Hematopoietic multipotent progenitor cell treated with erythropoietin and hydrocortisone succinate and interleukin-3 and kit ligand, for 8 days (in vitro differentiated cells): ENCODE measurements at regions not wholly inside any gene's neighbourhood (a gene's known extent, or its start where the extent isn't known, plus 50 kb on each side); places are given as distances from the start of the nearest gene placed in this dataset.

Experiments used
- DNase-seq: peaks from one replicate; pipeline ENCODE4 v3.0.0-alpha.2; 2015

DNA sequence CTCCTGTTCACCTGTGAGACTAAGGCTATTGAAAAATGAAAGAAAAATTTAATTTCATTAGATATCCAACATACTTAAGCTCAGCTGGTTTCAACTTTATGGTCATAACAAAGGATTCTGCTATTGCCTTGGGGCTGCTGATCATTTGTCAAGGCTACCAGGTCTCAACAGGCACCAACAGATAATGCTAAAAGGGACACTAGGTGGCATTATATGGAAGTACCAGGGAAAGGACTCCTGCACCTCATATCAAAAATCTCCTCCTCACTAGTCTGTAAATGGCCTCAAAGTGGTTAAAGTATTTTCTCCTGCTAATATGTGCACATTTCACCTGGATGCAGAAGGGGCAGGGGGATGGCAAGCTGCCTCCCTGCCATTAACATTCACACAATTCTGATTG is 167.9 kb upstream of the REG3A start:
- no peak for DNase-seq

DNA sequence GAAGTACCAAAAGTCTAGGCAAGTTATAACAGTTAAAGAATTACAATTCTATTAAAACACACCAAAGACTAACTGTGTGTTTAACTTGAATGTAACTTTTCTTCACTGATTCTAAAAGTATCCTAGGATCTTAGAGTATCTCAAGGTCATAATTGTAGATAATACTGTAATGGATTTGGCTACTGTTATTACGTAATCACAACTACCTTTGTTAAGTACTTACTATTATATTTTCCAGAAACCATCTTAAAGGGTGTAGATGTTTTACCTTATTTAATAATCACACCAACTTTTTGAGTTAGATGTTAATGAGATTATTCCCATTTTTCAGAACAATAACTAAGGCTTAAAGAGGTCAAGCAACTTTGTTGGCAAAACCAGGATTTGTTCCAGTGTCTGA is 161.3 kb upstream of the REG3A start:
- DNase-seq = no peak

DNA sequence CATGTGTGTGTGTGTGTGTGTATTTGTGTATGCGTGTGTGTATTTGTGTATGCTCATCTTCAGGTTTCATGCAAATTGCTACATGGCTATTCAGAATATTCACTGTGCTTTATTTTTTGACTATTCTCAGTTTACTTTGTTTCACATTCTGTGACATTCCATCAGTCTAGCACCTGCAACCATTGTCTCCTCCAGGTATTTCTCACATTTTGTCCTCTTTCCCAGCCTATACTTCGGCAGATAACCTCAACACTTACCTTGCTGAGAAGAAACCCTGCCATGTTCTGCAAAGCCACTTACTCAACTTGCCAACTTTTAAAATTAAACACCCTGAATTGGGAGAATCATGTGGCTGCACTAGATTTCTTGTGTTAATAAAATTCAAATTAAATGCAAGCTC is 135.4 kb upstream of the REG3A start:
- no peak for DNase-seq

DNA sequence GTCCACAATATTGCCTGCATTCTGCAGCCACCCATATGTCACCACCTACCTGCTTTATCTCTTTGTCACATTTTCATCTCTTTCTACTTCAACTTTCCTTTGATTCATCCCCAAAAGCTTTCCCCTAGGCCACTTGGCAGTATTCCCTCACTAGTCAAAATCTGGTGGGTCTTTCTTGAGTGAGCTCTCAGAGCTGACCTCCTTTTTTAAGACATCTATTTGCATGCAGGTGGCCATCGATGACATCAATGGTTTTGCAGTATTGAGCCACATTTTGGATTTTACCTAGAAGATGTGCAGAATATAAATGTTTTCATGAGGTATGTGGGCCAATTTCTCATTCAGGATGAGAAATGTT is 133.4 kb upstream of the REG3A start:
- DNase-seq = no peak

DNA sequence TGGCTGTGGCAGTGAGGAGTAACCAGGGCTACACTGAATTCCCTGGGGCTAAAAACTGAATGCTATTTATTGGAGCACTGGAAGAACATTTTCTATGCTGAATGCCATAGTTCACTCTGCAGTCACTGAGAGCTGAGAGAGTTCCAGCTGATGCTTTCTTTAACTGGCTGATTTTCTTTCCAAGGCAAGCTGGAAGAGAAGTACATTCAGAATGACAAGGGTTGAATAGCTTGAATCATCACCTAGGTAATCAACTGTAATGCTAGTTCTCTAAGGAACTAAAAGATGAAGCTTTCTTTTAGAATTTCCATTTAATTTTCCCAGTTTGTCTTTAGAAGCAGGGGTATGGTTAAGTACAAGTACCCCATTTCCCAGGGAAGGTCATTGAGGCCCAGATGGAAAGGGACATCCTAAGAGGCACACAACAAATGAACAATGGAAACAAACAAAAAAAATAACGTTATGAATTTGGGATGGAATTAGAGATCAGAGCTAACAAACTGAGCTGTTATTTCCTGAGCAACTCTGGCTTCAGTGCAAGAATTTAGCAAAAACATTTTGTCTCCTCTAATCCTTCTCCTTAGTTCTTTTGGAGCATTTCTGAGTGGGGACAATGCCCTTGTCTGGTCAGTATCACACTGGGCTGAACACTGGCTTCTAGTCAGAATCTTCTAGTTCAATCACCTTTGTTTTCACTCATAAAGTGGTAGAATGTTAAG is 132.8 kb upstream of the REG3A start:
- DNase-seq = no peak

DNA sequence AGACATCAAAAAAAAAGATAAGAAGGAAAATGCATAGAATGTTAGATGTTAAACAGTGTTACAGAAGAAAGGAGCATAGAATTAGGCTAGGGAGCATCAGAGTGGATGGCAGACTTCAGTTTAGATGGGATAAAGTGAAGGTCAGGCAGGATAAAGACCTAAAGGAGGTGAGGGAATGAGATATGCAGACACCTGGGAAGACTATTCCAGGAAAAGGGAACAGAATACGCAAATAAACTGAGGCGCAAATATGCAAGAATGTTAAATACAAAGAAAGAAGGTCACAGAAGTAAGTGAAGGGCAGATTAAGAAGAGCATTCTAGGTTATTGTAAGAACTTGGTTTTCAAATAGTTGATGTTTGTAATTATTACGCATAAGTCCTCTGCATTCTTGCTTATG is 116.3 kb upstream of the REG3A start:
- no peak for DNase-seq

DNA sequence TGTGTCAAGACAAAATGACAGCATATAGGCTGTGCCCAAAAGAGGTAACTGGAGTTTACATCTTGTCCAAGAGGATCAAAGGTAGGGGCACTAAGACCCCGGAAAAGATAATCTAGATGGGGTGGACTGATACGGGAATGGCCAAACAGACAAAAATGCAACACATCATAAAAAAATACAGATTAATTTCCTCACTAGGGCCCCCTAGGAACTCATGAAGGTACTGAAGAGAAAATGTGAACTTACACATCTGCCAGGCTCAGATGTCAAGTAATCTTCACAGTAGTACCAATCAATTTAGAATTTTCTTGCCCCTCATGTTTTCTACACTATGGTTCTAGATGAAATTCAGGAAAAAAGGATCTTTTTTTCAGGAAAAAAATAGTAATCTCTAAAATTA is 115.6 kb upstream of the REG3A start:
- DNase-seq = no peak

DNA sequence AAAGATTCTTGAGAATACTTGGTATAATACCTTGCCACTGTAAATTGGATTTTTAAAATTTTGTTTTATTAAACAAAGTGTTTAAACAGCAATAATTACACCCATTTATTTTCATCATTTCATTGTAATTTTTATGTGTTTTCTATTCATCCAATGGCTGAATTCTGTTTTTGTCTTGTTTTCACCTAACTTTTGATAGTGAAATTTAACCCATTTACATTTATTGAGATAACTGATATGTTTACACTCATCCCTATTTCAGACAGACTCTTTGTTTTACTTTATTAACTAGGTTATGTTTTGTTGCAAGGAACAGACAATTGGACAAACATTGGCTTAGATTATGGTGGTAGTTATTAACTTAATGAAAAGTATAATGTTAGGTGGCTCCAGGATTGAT is 113.1 kb upstream of the REG3A start:
- DNase-seq = no peak

DNA sequence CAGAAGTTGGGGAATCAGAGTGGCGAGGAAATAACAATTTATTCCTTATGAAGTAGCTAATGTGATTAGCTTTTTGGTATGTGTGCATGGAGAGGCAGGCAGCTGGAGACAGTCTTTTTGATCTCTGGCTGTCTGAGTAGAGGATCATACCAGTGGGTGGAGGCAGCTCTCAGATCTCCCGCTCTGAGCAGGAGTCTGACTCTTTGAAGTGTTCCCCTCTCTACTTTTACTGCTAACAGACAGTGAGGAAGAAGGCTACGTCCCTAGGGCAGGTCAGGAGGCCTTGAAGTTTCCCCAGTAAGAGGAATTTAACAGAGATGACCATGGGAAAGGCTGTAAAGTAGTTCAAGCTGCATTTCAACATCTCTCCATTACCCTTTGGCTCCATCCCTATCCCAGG is 111.9 kb upstream of the REG3A start:
- no peak for DNase-seq

DNA sequence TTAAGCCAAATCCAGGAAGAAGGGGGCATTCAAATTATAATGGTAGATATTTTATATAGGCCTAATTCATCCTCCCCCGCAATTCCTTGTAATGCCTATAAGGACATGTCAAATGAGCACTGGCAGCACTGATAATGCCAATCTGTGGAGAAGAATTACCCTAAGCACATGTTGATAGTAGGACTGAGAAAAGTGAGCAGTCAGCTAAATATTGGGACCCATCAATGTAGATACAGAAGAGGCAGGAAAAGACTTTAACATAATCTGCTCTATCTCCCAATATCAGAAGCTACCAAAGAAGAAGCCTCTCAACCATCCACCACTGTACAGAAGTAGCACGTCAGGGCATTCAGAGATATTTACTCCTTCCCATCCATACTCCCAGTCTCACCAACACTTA is 101.3 kb upstream of the REG3A start:
- no peak for DNase-seq

DNA sequence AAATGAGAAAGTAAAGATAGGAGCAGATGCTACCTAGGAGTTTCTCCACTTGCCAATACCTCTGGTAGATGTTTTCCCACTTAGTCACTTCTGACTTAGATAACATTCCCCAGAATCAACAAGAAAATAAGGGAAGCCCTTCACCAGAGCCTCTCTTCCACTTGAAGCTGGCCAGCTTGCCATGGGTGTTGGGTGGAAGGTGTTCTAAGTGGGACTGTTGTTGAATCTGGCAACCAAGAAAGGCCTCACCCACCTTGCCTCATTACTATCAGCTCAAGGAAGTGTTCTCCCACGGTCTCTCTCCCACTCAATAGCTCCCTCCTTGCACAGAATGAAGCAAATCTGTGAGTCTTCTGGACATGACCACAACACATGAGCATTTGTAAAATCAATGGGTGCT is 100.4 kb upstream of the REG3A start:
- no peak for DNase-seq

DNA sequence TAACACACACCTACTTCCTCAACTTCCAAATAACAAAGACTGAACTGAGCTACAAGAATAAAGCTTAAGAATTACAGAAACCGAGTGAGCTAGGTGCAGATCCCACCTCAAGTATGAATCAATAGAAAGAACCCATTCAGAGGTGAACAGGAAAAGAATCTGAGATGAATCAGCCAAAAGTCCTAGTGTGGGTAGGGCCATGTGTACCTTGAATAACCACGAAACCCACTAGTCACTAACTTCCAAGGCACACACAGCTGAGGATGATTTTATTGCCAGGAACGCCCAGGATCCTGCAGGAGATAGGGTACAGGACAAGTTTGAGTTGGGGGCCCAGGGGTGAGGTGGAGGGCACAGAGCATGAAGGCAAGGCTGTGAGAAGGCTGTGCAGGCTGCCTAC is 99.7 kb upstream of the REG3A start:
- DNase-seq = no peak

DNA sequence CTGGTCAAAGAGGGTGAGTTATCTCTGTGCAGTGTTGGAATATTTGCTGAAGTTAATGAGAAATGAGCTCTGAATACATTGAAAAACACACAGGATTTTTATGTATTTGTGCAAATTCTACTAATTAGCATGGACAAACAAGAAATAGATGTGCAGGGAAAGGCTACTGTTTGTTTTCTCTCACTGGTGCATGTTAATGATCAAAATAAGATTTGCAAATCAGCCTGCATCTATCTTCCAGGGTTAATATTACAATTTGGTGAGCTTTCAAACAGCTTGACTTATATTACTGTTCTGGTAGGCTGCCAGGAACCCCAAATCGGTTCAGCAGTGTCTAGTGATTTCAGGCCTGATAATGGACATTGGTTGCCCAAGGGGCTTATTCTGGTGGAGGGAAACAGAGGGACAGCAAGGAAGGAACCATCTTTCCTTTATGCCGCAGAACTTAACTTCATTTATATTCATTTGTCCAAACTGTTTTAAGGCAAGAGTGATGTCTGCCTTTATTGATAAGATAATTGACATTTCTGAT is 93.8 kb upstream of the REG3A start:
- no peak for DNase-seq

DNA sequence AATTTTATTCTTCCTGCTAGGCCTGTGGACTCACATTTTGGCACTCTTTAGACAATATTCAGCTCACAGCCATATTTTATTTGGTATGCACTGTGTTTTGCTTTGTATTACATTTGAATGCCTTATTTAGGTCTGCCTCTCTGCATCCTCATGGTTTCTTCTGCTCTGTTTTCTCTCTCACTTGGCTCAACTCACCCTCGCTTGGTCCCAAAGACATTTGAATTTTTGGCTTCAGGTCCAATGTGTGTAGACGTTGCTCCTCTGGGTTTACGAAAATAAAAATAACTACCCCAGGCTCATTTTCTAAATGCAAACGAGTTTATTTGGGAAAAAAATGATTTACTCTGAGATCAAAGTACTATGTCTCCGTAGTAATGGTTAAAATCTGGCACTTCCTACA is 91.1 kb upstream of the REG3A start:
- no peak for DNase-seq

DNA sequence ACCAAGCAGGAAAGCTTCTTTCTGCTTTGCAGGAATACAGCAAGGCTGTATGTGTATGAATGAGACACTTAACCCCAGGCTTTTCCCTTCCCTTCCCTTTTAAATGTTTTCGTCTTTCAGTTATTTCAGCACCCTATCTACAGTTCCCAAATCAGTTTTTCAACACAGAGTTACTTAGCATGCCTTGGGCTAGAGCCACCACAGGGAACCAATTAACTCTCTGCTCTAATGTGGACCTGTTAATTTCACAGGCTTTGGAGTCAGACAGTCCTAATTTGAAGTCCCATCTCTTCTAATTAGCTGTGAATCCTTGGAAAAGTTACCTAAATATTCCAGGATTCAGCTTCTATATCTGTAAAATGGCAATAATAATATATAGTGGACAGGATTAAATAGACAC is 89.2 kb upstream of the REG3A start:
- no peak for DNase-seq

DNA sequence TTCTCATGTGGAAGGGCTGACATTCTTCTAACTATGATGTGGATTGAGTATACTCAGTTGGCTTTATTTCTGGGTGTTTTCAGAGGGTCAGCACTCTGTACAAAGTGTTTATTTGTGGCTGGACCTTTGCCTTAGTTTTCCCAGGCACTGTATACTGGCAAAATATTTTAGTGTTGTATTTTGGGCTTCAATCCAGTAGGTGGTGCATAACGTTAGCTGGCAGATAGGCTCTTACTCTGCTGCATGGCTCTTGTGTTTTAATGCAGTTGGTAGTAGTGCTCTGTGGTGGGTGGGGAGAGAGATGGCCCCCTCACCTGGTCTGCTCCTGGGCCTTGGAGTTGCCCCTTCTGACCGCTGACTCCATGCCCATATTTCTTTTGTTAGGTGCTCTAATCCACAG is 75.6 kb upstream of the REG3A start:
- DNase-seq = peak; percentile 2

DNA sequence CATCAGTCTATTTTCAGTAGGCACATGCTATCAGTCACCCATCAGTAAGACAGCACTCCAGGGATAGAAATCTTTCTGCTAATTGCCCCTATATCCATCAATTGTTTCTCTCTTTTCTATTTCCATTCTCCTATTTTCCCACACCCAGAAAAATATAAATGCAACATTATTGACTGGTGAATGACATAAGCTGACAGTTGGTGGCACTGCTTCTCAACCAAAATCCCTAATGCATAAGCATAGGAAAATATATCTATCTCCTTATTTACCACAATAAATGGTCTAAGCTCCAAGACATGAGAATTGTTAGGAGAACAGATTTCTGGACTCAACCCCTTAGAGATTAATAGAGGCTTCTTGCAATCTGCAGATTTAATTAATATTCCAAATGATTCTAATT is 64.0 kb upstream of the REG3A start:
- DNase-seq = no peak

DNA sequence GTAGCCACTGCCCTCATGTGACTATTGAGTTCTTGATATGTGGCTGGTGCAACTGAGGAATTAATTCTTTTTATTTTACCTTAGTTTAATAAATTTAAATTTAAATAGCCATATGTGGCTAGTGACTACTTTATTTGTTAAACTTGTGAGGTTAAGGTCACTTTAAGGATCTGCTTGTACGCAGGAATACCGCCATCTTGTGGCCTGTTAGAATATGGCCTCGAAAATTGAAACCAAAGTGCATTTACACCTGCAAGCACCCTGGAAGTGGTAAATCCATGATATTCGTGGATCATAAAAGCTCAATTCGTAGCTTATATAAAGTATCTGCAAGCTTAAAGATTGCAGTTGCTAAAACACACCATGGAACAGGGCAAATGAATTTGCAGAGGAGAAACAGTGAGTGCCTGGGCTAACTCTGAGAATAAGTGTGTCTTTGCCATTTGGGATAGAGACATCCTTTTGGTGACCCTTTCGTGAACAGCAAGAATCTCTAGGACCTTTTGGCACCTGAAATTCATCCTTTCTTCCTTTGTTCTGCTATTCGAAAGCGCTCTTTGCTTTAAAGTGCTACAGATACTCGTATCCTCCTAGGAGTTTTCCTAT is 59.9 kb upstream of the REG3A start:
- DNase-seq = peak; percentile 62

DNA sequence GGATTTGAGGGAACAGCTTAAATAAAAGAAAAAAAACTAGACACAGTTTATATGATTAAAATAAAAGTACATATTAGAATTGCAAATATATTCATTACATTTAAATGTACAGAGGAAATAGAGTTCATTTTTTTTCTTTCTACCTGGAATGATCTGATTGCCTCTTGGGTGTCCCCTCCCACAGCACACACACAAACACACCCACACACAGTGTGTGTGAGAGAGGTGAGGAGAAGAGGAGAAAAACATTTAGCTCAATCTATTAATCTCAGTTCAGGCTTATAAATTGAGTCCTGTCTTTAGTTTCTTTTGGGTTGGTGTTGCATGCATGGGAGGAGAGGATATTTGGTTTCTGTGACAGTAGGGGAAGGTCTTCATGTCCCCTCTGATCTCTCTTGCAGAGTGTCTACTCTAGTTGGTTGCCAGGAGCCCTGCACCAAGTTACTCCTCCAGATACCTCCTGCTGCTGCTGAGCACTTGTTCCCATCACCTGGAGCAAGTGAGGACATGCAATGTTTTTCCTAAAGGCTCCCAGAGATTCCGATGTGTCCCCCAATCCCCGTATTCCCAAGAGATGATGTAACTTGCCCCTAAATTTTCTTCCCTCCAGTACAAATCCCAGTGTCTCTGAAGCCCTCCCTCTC is 50.8 kb upstream of the REG3A start:
- no peak for DNase-seq
